Thoracic aorta (tissue), 2 donors: ENCODE measurements at regions not wholly inside any gene's neighbourhood (a gene's known extent, or its start where the extent isn't known, plus 50 kb on each side); places are given as distances from the start of the nearest gene placed in this dataset.

ENCODE experiments used
- ATAC-seq: fragments of 150-250 bp; one replicate; pipeline ENCODE4 v1.8.0; 2017; ENCODE audit warnings: low read depth; ENCODE audit not compliant: insufficient number of reproducible peaks, low FRiP score
- DNase-seq: peaks from one replicate; pipeline ENCODE4 v3.0.0-alpha.2; 2020; ENCODE audit warnings: low spot score
- H3K27ac ChIP-seq, 2 donors: fragments of 200-600 bp; sonication (generic); 1 replicate in 1 of 2; 2 replicates in 1 of 2; pipeline ENCODE4 v1.5.1; 2016; ENCODE audit warnings: mild to moderate bottlenecking in 2 of 2, moderate library complexity in 2 of 2
- H3K27me3 ChIP-seq: fragments of 200-600 bp; sonication (generic); replicated peaks from 2 replicates; pipeline ENCODE4 v1.6.0; 2016; ENCODE audit warnings: mild to moderate bottlenecking; ENCODE audit not compliant: insufficient read depth
- H3K36me3 ChIP-seq: fragments of 200-600 bp; sonication (generic); one replicate; pipeline ENCODE4 v1.5.1; 2016
- H3K4me1 ChIP-seq, 2 donors: fragments of 200-600 bp; sonication (generic); 1 replicate in 1 of 2; 2 replicates in 1 of 2; pipeline versions ENCODE4 v1.5.1 to v1.6.0; 2016; ENCODE audit warnings: low read depth in 2 of 2, mild to moderate bottlenecking in 1 of 2; ENCODE audit not compliant: control insufficient read depth in 1 of 2
- H3K4me3 ChIP-seq: fragments of 200-600 bp; sonication (generic); 2 replicates; pipeline ENCODE4 v1.5.1; 2016; ENCODE audit warnings: mild to moderate bottlenecking
- H3K9me3 ChIP-seq: fragments of 200-600 bp; sonication (generic); 2 replicates; pipeline ENCODE4 v1.5.1; 2016
- CTCF ChIP-seq: fragments of 200-600 bp; sonication (generic); IDR thresholded peaks from one replicate; pipeline ENCODE4 v1.5.1; 2019; ENCODE audit warnings: antibody characterized with exemption

DNA sequence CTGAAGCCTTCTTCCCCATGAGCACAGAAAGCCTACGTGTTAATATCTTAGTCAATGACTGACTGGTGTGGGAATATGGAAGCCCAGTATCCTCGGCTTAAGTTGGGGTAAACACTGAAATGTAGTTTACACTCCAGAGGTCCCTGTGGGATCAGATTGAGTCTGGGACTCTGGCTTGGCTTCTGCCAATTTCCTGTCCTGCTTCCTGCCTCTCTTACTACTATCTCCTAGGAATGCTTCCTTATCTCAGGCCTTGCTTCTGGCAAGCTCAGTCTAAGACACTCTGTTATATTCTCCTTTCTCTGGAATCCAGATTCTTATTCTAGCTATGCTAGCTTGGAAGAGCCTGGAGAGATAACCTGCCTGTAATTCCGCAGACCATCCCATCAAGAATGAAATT lies 174.0 kb upstream of the LDB2 start:
- H3K27ac ChIP-seq, result no peak overlapping the region
- TF ChIP-seq CTCF, result no peak
- H3K36me3 ChIP-seq, result no peaks in the 10 kb centered on the region
- ATAC-seq (no peak), DNase-seq (no peak)
- H3K9me3 ChIP-seq, result no peaks in the 10 kb centered on the region
- no peak overlapping the region for H3K4me3 ChIP-seq
- H3K27me3 ChIP-seq, result no peaks in the 10 kb centered on the region
- H3K4me1 ChIP-seq, result peaks cover 0 to 7% of the 10 kb centered on the region in 2 donors

GRCh38 chr4:17068891-17069290 lies 170.4 kb upstream of the LDB2 start:
- H3K9me3 ChIP-seq, result no peaks in the 10 kb centered on the region
- no peak for DNase-seq
- no peak for ATAC-seq
- no peak overlapping the region for H3K27ac ChIP-seq
- peaks cover 0 to 23% of the 10 kb centered on the region in 2 donors for H3K4me1 ChIP-seq
- no peak for TF ChIP-seq CTCF
- H3K36me3 ChIP-seq, result no peaks in the 10 kb centered on the region
- no peak overlapping the region for H3K4me3 ChIP-seq
- no peaks in the 10 kb centered on the region for H3K27me3 ChIP-seq

- no peak for DNase-seq
- Histone ChIP-seq H3K9me3 (no peaks in the 10 kb centered on the region), H3K4me1 (peaks cover 0 to 28% of the 10 kb centered on the region in 2 donors), H3K4me3 (no peak overlapping the region), H3K36me3 (no peaks in the 10 kb centered on the region), H3K27me3 (no peaks in the 10 kb centered on the region), H3K27ac (no peak overlapping the region)
- no peak for ATAC-seq
- no peak for TF ChIP-seq CTCF
These were observed 169.9 kb upstream of the LDB2 start for GRCh38 chr4:17068392-17068791.

GRCh38 chr4:17066972-17067371 lies 168.5 kb upstream of the LDB2 start:
- H3K4me1 ChIP-seq, result peaks cover 0 to 28% of the 10 kb centered on the region in 2 donors
- H3K4me3 ChIP-seq, result peak overlapping the region; percentile 8
- peak; percentile 21 for DNase-seq
- no peak for TF ChIP-seq CTCF
- no peaks in the 10 kb centered on the region for H3K36me3 ChIP-seq
- no peaks in the 10 kb centered on the region for H3K27me3 ChIP-seq
- peak overlapping the region in 1 of 2 donors; percentile 27 for H3K27ac ChIP-seq
- ATAC-seq, result peak; percentile 90
- no peaks in the 10 kb centered on the region for H3K9me3 ChIP-seq

- DNase-seq (no peak), ATAC-seq (no peak)
- Histone ChIP-seq H3K27ac (no peak overlapping the region), H3K4me3 (no peak overlapping the region), H3K9me3 (no peaks in the 10 kb centered on the region), H3K27me3 (no peaks in the 10 kb centered on the region), H3K4me1 (peaks cover 0 to 28% of the 10 kb centered on the region in 2 donors), H3K36me3 (no peaks in the 10 kb centered on the region)
- no peak for TF ChIP-seq CTCF
These were observed 167.8 kb upstream of the LDB2 start for GRCh38 chr4:17066236-17066635.
